HL-60 (cell line): ENCODE measurements at regions not wholly inside any gene's neighbourhood (a gene's known extent, or its start where the extent isn't known, plus 50 kb on each side); places are given as distances from the start of the nearest gene placed in this dataset.

Experiments
- DNase-seq, 2 experiments: peaks; one replicate each; pipeline ENCODE4 v3.0.0-alpha.2; 2010 to 2020; ENCODE audit warnings: low read depth in 1 of 2, low spot score in 1 of 2
- H3K27ac ChIP-seq: fragments of 250-450 bp; sonication (Bioruptor Pico); replicated peaks from 2 replicates; pipeline ENCODE4 v1.5.1; 2020; ENCODE audit warnings: mild to moderate bottlenecking, moderate library complexity
- H3K27me3 ChIP-seq: fragments of 250-450 bp; sonication (Bioruptor Pico); 2 replicates; pipeline ENCODE4 v1.5.1; 2021; ENCODE audit warnings: mild to moderate bottlenecking, moderate library complexity; ENCODE audit not compliant: insufficient read depth, poor library complexity, severe bottlenecking
- H3K4me3 ChIP-seq: replicated peaks from 2 replicates; pipeline ENCODE4 v1.5.1; 2011; ENCODE audit warnings: mild to moderate bottlenecking, control low read depth, low read length; ENCODE audit not compliant: insufficient read depth
- GABPA ChIP-seq: IDR thresholded peaks from 2 replicates; pipeline ENCODE4 v1.6.1; 2012; ENCODE audit warnings: low read depth
- POLR2AphosphoS5 ChIP-seq: IDR thresholded peaks from 2 replicates; pipeline ENCODE4 v1.6.1; 2012; ENCODE audit warnings: low read depth
- SPI1 ChIP-seq: IDR thresholded peaks from 2 replicates; pipeline ENCODE4 v1.6.1; 2012; ENCODE audit warnings: low read depth, mild to moderate bottlenecking, borderline replicate concordance
- TF ChIP-seq, protein P1 (sequence below): IDR thresholded peaks from one replicate; pipeline ENCODE4 v1.5.1; 2011; ENCODE audit warnings: low read length, control low read depth, inconsistent platforms; ENCODE audit not compliant: insufficient read depth
- TF ChIP-seq, protein P2 (sequence below): IDR thresholded peaks from 2 replicates; pipeline ENCODE4 v1.6.1; 2012; ENCODE audit warnings: low read depth; ENCODE audit not compliant: insufficient replicate concordance

DNA sequence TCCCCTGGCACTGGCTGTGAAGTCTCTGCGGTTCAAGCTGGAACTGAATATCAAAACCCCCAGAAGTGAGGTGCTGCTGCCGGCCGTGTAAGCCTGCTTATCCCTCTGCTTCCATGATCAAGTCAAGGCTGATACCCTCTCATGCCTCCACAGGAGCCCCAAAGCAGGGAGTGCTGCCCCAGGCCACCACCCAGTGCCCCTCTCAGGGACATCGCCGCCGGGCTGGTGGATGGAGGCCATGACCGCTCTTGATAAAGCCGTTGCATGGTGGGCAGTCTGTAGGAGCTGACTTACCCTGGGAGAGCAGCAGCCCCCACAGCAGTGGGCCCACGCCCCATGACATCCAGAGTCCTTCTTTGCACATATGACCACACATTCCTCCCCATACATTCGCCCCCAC, 162.0 kb upstream of the CST7 start:
- H3K4me3 ChIP-seq: no peak overlapping the region
- no peak overlapping the region for H3K27ac ChIP-seq
- TF ChIP-seq, protein P1, sequence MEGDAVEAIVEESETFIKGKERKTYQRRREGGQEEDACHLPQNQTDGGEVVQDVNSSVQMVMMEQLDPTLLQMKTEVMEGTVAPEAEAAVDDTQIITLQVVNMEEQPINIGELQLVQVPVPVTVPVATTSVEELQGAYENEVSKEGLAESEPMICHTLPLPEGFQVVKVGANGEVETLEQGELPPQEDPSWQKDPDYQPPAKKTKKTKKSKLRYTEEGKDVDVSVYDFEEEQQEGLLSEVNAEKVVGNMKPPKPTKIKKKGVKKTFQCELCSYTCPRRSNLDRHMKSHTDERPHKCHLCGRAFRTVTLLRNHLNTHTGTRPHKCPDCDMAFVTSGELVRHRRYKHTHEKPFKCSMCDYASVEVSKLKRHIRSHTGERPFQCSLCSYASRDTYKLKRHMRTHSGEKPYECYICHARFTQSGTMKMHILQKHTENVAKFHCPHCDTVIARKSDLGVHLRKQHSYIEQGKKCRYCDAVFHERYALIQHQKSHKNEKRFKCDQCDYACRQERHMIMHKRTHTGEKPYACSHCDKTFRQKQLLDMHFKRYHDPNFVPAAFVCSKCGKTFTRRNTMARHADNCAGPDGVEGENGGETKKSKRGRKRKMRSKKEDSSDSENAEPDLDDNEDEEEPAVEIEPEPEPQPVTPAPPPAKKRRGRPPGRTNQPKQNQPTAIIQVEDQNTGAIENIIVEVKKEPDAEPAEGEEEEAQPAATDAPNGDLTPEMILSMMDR: no peak
- TF ChIP-seq, protein P2, sequence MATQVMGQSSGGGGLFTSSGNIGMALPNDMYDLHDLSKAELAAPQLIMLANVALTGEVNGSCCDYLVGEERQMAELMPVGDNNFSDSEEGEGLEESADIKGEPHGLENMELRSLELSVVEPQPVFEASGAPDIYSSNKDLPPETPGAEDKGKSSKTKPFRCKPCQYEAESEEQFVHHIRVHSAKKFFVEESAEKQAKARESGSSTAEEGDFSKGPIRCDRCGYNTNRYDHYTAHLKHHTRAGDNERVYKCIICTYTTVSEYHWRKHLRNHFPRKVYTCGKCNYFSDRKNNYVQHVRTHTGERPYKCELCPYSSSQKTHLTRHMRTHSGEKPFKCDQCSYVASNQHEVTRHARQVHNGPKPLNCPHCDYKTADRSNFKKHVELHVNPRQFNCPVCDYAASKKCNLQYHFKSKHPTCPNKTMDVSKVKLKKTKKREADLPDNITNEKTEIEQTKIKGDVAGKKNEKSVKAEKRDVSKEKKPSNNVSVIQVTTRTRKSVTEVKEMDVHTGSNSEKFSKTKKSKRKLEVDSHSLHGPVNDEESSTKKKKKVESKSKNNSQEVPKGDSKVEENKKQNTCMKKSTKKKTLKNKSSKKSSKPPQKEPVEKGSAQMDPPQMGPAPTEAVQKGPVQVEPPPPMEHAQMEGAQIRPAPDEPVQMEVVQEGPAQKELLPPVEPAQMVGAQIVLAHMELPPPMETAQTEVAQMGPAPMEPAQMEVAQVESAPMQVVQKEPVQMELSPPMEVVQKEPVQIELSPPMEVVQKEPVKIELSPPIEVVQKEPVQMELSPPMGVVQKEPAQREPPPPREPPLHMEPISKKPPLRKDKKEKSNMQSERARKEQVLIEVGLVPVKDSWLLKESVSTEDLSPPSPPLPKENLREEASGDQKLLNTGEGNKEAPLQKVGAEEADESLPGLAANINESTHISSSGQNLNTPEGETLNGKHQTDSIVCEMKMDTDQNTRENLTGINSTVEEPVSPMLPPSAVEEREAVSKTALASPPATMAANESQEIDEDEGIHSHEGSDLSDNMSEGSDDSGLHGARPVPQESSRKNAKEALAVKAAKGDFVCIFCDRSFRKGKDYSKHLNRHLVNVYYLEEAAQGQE: no peak
- TF ChIP-seq SPI1 (no peak), POLR2AphosphoS5 (no peak), GABPA (no peak)
- no peaks in the 10 kb centered on the region for H3K27me3 ChIP-seq
- DNase-seq: no peak

DNA sequence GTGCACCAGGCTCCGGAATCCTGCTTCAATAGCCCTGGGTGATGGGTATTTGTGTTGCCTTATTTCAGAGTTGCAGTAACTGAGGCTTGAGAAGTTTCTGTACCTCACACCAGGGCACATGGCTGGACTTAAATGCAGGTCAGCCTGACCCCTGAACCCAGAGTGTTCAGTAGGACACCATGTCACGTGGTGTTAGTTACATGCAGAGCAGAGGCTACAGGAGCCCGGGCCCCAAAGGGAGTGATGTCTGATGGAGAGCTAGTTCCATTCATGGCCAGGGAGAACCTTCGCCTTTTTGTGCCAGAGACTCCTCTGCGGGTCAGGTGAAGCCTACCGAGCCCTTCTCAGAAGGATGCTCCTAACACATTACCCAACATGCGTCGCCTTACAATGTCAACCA, 161.4 kb upstream of the CST7 start:
- Histone ChIP-seq H3K27ac (no peak overlapping the region), H3K27me3 (no peaks in the 10 kb centered on the region), H3K4me3 (no peak overlapping the region)
- DNase-seq: no peak
- TF ChIP-seq, protein P2: no peak
- no peak for TF ChIP-seq POLR2AphosphoS5

DNA sequence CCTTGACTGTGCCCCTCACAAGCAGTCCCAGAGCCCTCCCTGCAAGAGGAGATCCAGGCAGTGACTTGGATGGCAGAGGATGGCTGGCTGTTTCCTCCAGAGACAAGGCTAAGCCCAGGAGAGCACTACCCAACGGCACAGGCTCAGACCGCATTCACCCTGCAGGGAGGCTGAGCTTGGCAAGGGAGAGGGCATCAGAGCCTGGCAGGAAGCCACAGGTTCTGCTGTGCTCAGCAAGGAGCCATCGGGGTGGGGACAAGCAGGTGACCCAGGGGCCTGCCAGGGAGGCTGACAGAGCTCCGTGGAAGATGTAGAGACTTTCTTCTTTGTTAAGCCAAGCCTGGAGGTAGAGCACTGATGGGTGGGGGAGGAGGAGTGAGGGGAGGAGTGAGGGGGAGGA, 159.2 kb upstream of the CST7 start:
- Histone ChIP-seq H3K4me3 (no peak overlapping the region), H3K27ac (no peak overlapping the region), H3K27me3 (peaks cover 5% of the 10 kb centered on the region)
- no peak for DNase-seq
- TF ChIP-seq, protein P2: no peak
- TF ChIP-seq, protein P1: no peak
- TF ChIP-seq SPI1 (no peak), POLR2AphosphoS5 (no peak), GABPA (no peak)

DNA sequence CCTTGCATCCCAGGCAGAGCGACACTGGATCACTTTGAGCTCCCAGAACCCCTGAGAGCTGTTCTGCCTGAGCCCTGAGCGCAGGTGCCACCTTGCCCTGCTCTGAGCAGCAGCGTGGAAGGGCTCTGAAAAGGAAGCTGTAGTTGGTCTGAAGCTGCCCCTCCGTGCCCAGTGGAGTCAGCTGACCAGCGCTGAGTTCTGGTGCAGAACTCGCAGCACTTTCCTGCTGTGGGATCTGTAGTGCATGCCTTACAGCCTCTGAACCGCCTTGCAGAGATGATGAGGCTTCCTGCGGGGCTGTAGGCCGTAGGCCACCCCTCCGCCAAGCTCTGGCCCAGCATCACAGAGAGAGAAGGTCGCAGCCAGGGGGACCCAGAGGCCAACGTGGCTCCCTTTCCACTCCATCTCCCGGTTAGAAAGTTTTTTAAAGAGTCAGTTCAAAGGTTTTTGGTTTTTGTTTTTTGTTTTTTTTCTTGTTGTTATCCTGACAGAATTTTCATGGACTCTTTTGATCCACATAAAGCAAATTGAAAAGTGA, 158.3 kb upstream of the CST7 start:
- TF ChIP-seq GABPA (no peak), SPI1 (no peak), POLR2AphosphoS5 (no peak)
- TF ChIP-seq, protein P1: no peak
- TF ChIP-seq, protein P2: no peak
- H3K27ac ChIP-seq: no peak overlapping the region
- DNase-seq: no peak

More for the DNA sequence above, 158.3 kb upstream of the CST7 start:
- peaks cover 5% of the 10 kb centered on the region for H3K27me3 ChIP-seq
- H3K4me3 ChIP-seq: no peak overlapping the region
